ENCODE measurements at regions not wholly inside any gene's neighbourhood (a gene's known extent, or its start where the extent isn't known, plus 50 kb on each side); places are given as distances from the start of the nearest gene placed in this dataset.

DNA sequence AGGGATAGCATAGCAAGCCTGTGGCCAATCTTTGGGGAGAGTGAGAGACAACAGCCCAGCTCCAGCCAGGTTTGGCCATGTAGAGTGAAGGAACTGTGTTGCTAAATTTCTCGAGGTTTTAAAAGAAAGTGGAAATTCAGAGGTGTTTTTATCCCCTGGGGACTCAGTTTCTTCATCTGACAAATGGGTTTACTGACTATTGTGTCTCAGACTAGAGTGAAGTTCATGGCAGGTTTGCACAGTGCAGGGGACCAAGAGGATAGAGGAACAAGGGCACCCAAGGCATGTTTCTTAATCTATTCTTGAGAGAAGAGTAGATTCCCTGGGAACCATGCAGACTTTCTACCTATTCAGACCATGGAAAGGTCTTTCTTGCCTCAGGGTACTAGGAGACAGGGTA is 555.8 kb upstream of the C16orf82 start:
- no peak overlapping the region for H3K4me3 ChIP-seq (replicated peaks in 1 of 2; ENCODE audit: low read depth in 2 of 2, low read length in 2 of 2)
- TF ChIP-seq CTCF (IDR thresholded peaks at IDR 0.05; ENCODE audit: low read depth, low read length), result no peak
- DNase-seq (ENCODE audit: low read depth in 2 of 2), result no peak

DNA sequence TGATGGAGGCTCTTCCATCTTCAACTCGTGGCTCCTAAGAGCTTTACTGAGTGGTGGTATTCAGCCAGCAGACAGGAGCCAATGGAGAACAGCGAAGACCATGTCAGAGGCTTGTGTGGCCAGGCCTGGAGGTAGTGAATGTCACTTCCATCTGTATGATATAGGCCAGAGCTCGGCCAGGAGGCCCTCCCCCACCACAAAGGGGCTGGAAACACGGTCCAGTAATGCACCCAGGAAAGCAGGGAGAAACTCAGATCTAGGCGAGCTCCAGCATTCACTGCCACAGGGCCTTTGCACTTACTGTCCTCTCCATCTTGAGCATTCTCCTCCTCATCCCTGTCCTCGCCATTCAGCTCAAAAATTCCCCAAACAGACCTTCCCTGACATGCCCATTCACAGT is 555.3 kb upstream of the C16orf82 start:
- TF ChIP-seq CTCF (IDR thresholded peaks at IDR 0.05; ENCODE audit: low read depth, low read length), result no peak
- no peak overlapping the region for H3K4me3 ChIP-seq (replicated peaks in 1 of 2; ENCODE audit: low read depth in 2 of 2, low read length in 2 of 2)
- no peak for DNase-seq (ENCODE audit: low read depth in 2 of 2)

- DNase-seq (ENCODE audit: low read depth in 2 of 2), result no peak
- no peak overlapping the region for H3K4me3 ChIP-seq (replicated peaks in 1 of 2; ENCODE audit: low read depth in 2 of 2, low read length in 2 of 2)
- TF ChIP-seq CTCF (IDR thresholded peaks at IDR 0.05; ENCODE audit: low read depth, low read length), result no peak
These were observed 545.1 kb upstream of the C16orf82 start for GRCh38 chr16:26521626-26522025.

- no peak for TF ChIP-seq CTCF (IDR thresholded peaks at IDR 0.05; ENCODE audit: low read depth, low read length)
- no peak for DNase-seq (ENCODE audit: low read depth in 2 of 2)
These were observed 542.4 kb upstream of the C16orf82 start for GRCh38 chr16:26524281-26524680.

GRCh38 chr16:26524846-26525245 is 541.9 kb upstream of the C16orf82 start:
- DNase-seq (ENCODE audit: low read depth in 2 of 2), result no peak
- H3K4me3 ChIP-seq (replicated peaks in 1 of 2; ENCODE audit: low read depth in 2 of 2, low read length in 2 of 2), result no peak overlapping the region
- TF ChIP-seq CTCF (IDR thresholded peaks at IDR 0.05; ENCODE audit: low read depth, low read length), result no peak

More at GRCh38 chr16:26524281-26524680, 542.4 kb upstream of the C16orf82 start:
- no peak overlapping the region for H3K4me3 ChIP-seq (replicated peaks in 1 of 2; ENCODE audit: low read depth in 2 of 2, low read length in 2 of 2)

GRCh38 chr16:26525856-26526255 is 540.9 kb upstream of the C16orf82 start:
- TF ChIP-seq CTCF (IDR thresholded peaks at IDR 0.05; ENCODE audit: low read depth, low read length), result no peak
- DNase-seq (ENCODE audit: low read depth in 2 of 2), result no peak
- no peak overlapping the region for H3K4me3 ChIP-seq (replicated peaks in 1 of 2; ENCODE audit: low read depth in 2 of 2, low read length in 2 of 2)

DNA sequence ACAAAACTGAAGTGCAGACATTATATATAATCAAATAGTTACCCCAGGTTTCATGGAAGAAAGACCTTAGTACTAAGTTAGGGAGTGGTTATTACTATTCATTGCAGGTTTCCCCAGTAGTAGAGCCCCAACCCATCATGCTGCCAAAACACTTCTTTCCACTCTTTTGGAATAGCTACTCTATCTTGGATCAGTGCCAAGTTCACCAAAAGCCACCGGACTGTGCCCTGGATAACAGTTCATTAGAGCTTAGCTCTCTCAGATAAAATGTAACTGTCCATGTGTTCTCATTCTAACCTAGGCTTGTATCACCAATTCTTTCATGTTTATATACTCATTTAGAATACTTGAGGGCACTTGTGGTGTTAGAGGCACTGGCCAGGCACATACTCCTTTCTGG is 540.1 kb upstream of the C16orf82 start:
- no peak for DNase-seq (ENCODE audit: low read depth in 2 of 2)
- no peak overlapping the region for H3K4me3 ChIP-seq (replicated peaks in 1 of 2; ENCODE audit: low read depth in 2 of 2, low read length in 2 of 2)
- no peak for TF ChIP-seq CTCF (IDR thresholded peaks at IDR 0.05; ENCODE audit: low read depth, low read length)

All from cardiac fibroblast (primary cell).